Activated T-cell treated with anti-CD3 and anti-CD28 coated beads, Interleukin-2, amount 50 U/mL, for 72 hours (primary cell): ENCODE measurements at regions not wholly inside any gene's neighbourhood (a gene's known extent, or its start where the extent isn't known, plus 50 kb on each side); places are given as distances from the start of the nearest gene placed in this dataset.
A peak's percentile ranks its signal among the peaks of the same experiment; 100 is the strongest.

Experiments
- ATAC-seq, 2 donors: fragments of 150-1000 bp; cut with Tn5 transposase; replicated peaks in 1 of 2; 2 replicates each; pipeline ENCODE4 v1.10.0; 2021; ENCODE audit warnings: moderate library complexity in 2 of 2, mild to moderate bottlenecking in 1 of 2
- DNase-seq, 2 donors: peaks; one replicate each; pipeline ENCODE4 v3.0.0; 2021 to 2022; ENCODE audit warnings: mixed read lengths in 1 of 2
- H3K27ac Mint-ChIP-seq: one replicate; pipeline ENCODE4 v1.8.0; 2022; ENCODE audit warnings: mild to moderate bottlenecking, moderate library complexity, mixed read lengths
- H3K27me3 Mint-ChIP-seq: one replicate; pipeline ENCODE4 v1.8.0; 2022; ENCODE audit warnings: low read depth, mixed read lengths
- H3K36me3 Mint-ChIP-seq, 2 donors: one replicate each; pipeline ENCODE4 v1.8.0; 2022; ENCODE audit warnings: mixed read lengths in 2 of 2, mild to moderate bottlenecking in 1 of 2; ENCODE audit not compliant: insufficient read depth in 2 of 2
- H3K4me1 Mint-ChIP-seq: one replicate; pipeline ENCODE4 v1.8.0; 2022; ENCODE audit warnings: low read depth, mixed read lengths
- H3K4me3 Mint-ChIP-seq, 2 donors: one replicate each; pipeline ENCODE4 v1.8.0; 2022; ENCODE audit warnings: mild to moderate bottlenecking in 2 of 2, mixed read lengths in 2 of 2, moderate library complexity in 2 of 2
- H3K9me3 Mint-ChIP-seq, 2 donors: one replicate each; pipeline ENCODE4 v1.8.0; 2022; ENCODE audit warnings: mixed read lengths in 2 of 2

- Mint-ChIP-seq H3K27ac (no peak overlapping the region), H3K36me3 (no peaks in the 10 kb centered on the region), H3K4me3 (no peak overlapping the region), H3K27me3 (peaks cover 6% of the 10 kb centered on the region), H3K9me3 (no peaks in the 10 kb centered on the region), H3K4me1 (no peaks in the 10 kb centered on the region)
- DNase-seq (no peak), ATAC-seq (no peak)
Measured at GRCh38 chr3:5448246-5448645, 260.7 kb downstream of the EDEM1 start.

GRCh38 chr3:5448816-5449215, 261.3 kb downstream of the EDEM1 start:
- no peaks in the 10 kb centered on the region for H3K4me1 Mint-ChIP-seq
- H3K36me3 Mint-ChIP-seq, result no peaks in the 10 kb centered on the region
- no peak overlapping the region for H3K4me3 Mint-ChIP-seq
- no peaks in the 10 kb centered on the region for H3K9me3 Mint-ChIP-seq
- H3K27me3 Mint-ChIP-seq, result peaks cover 6% of the 10 kb centered on the region
- no peak overlapping the region for H3K27ac Mint-ChIP-seq
- ATAC-seq (no peak), DNase-seq (no peak)

GRCh38 chr3:5456199-5456598, 268.7 kb downstream of the EDEM1 start:
- no peaks in the 10 kb centered on the region for H3K9me3 Mint-ChIP-seq
- no peak overlapping the region for H3K27ac Mint-ChIP-seq
- no peaks in the 10 kb centered on the region for H3K4me1 Mint-ChIP-seq
- peak; percentile 24 to 75 for ATAC-seq
- peaks cover 3% of the 10 kb centered on the region for H3K27me3 Mint-ChIP-seq
- no peaks in the 10 kb centered on the region for H3K36me3 Mint-ChIP-seq
- H3K4me3 Mint-ChIP-seq, result no peak overlapping the region
- DNase-seq, result no peak

GRCh38 chr3:5458526-5458925, 271.0 kb downstream of the EDEM1 start:
- Mint-ChIP-seq H3K27me3 (no peaks in the 10 kb centered on the region), H3K27ac (no peak overlapping the region), H3K4me1 (no peaks in the 10 kb centered on the region), H3K4me3 (no peak overlapping the region), H3K9me3 (no peaks in the 10 kb centered on the region), H3K36me3 (no peaks in the 10 kb centered on the region)
- DNase-seq (no peak), ATAC-seq (no peak)

- DNase-seq, result no peak
- no peak for ATAC-seq
- Mint-ChIP-seq H3K4me3 (no peak overlapping the region), H3K27ac (no peak overlapping the region), H3K36me3 (no peaks in the 10 kb centered on the region), H3K4me1 (no peaks in the 10 kb centered on the region), H3K9me3 (no peaks in the 10 kb centered on the region), H3K27me3 (peaks cover 11% of the 10 kb centered on the region)
Measured at GRCh38 chr3:5462086-5462485, 274.6 kb downstream of the EDEM1 start.

- H3K27me3 Mint-ChIP-seq, result peaks cover 11% of the 10 kb centered on the region
- H3K9me3 Mint-ChIP-seq, result no peaks in the 10 kb centered on the region
- H3K36me3 Mint-ChIP-seq, result no peaks in the 10 kb centered on the region
- DNase-seq (no peak), ATAC-seq (no peak)
- H3K4me1 Mint-ChIP-seq, result no peaks in the 10 kb centered on the region
- no peak overlapping the region for H3K4me3 Mint-ChIP-seq
- H3K27ac Mint-ChIP-seq, result no peak overlapping the region
Measured at GRCh38 chr3:5463991-5464390, 276.5 kb downstream of the EDEM1 start.

GRCh38 chr3:5464649-5465048, 277.1 kb downstream of the EDEM1 start:
- H3K27me3 Mint-ChIP-seq, result peaks cover 11% of the 10 kb centered on the region
- ATAC-seq (no peak), DNase-seq (no peak)
- no peaks in the 10 kb centered on the region for H3K9me3 Mint-ChIP-seq
- H3K27ac Mint-ChIP-seq, result no peak overlapping the region
- no peaks in the 10 kb centered on the region for H3K4me1 Mint-ChIP-seq
- no peak overlapping the region for H3K4me3 Mint-ChIP-seq
- no peaks in the 10 kb centered on the region for H3K36me3 Mint-ChIP-seq

- no peak overlapping the region for H3K27ac Mint-ChIP-seq
- H3K9me3 Mint-ChIP-seq, result no peaks in the 10 kb centered on the region
- H3K4me3 Mint-ChIP-seq, result no peak overlapping the region
- DNase-seq, result no peak
- no peak for ATAC-seq
- no peaks in the 10 kb centered on the region for H3K4me1 Mint-ChIP-seq
- H3K27me3 Mint-ChIP-seq, result peaks cover 11% of the 10 kb centered on the region
- no peaks in the 10 kb centered on the region for H3K36me3 Mint-ChIP-seq
Measured at GRCh38 chr3:5465183-5465582, 277.7 kb downstream of the EDEM1 start.

- no peaks in the 10 kb centered on the region for H3K36me3 Mint-ChIP-seq
- peaks cover 11% of the 10 kb centered on the region for H3K27me3 Mint-ChIP-seq
- H3K27ac Mint-ChIP-seq, result no peak overlapping the region
- no peaks in the 10 kb centered on the region for H3K4me1 Mint-ChIP-seq
- ATAC-seq, result no peak
- no peak overlapping the region for H3K4me3 Mint-ChIP-seq
- DNase-seq, result no peak
- no peaks in the 10 kb centered on the region for H3K9me3 Mint-ChIP-seq
Measured at GRCh38 chr3:5466065-5466464, 278.6 kb downstream of the EDEM1 start.

GRCh38 chr3:5466717-5467116, 279.2 kb downstream of the EDEM1 start:
- H3K4me1 Mint-ChIP-seq, result no peaks in the 10 kb centered on the region
- H3K27ac Mint-ChIP-seq, result no peak overlapping the region
- no peak overlapping the region for H3K4me3 Mint-ChIP-seq
- H3K36me3 Mint-ChIP-seq, result no peaks in the 10 kb centered on the region
- H3K9me3 Mint-ChIP-seq, result no peaks in the 10 kb centered on the region
- DNase-seq (no peak), ATAC-seq (no peak)
- H3K27me3 Mint-ChIP-seq, result peaks cover 11% of the 10 kb centered on the region

- no peak overlapping the region for H3K27ac Mint-ChIP-seq
Measured at GRCh38 chr3:5473471-5473870, 286.0 kb downstream of the EDEM1 start.

GRCh38 chr3:5476403-5476802, 288.9 kb downstream of the EDEM1 start:
- Mint-ChIP-seq H3K4me1 (no peaks in the 10 kb centered on the region), H3K27ac (no peak overlapping the region), H3K4me3 (no peak overlapping the region), H3K27me3 (no peaks in the 10 kb centered on the region), H3K36me3 (peaks cover 0 to 2% of the 10 kb centered on the region in 2 donors), H3K9me3 (peaks cover 0 to 3% of the 10 kb centered on the region in 2 donors)
- ATAC-seq (no peak), DNase-seq (no peak)

More at GRCh38 chr3:5473471-5473870, 286.0 kb downstream of the EDEM1 start:
- ATAC-seq, result no peak
- H3K9me3 Mint-ChIP-seq, result peaks cover 0 to 3% of the 10 kb centered on the region in 2 donors
- H3K4me3 Mint-ChIP-seq, result no peak overlapping the region
- DNase-seq, result no peak
- no peaks in the 10 kb centered on the region for H3K27me3 Mint-ChIP-seq
- H3K36me3 Mint-ChIP-seq, result peaks cover 0 to 2% of the 10 kb centered on the region in 2 donors
- no peaks in the 10 kb centered on the region for H3K4me1 Mint-ChIP-seq

GRCh38 chr3:5479229-5479799, 291.8 kb downstream of the EDEM1 start:
- peaks cover 0 to 1% of the 10 kb centered on the region in 2 donors for H3K36me3 Mint-ChIP-seq
- DNase-seq (peak in 1 of 2 donors; percentile 8), ATAC-seq (no peak)
- no peak overlapping the region for H3K4me3 Mint-ChIP-seq
- no peaks in the 10 kb centered on the region for H3K27me3 Mint-ChIP-seq
- H3K4me1 Mint-ChIP-seq, result no peaks in the 10 kb centered on the region
- H3K9me3 Mint-ChIP-seq, result peaks cover 0 to 3% of the 10 kb centered on the region in 2 donors
- H3K27ac Mint-ChIP-seq, result no peak overlapping the region

- Mint-ChIP-seq H3K27me3 (no peaks in the 10 kb centered on the region), H3K4me1 (no peaks in the 10 kb centered on the region), H3K9me3 (no peaks in the 10 kb centered on the region), H3K4me3 (no peak overlapping the region), H3K36me3 (no peaks in the 10 kb centered on the region), H3K27ac (no peak overlapping the region)
- ATAC-seq, result no peak
- DNase-seq, result no peak
Measured at GRCh38 chr3:5480190-5480589, 292.7 kb downstream of the EDEM1 start.
